ENCODE measurements at regions not wholly inside any gene's neighbourhood (a gene's known extent, or its start where the extent isn't known, plus 50 kb on each side); places are given as distances from the start of the nearest gene placed in this dataset.

GRCh38 chrX:43373032-43373431, 283.1 kb upstream of the MAOA start:
- H3K4ac ChIP-seq (ENCODE audit: low read depth, low read length), result no peak overlapping the region
- H3K4me1 ChIP-seq (ENCODE audit: control insufficient read depth in 1 of 2, insufficient read depth in 2 of 2, low read length in 2 of 2), result no peaks in the 10 kb centered on the region
- H3K23ac ChIP-seq (ENCODE audit: low read length), result no peak overlapping the region
- no peak overlapping the region for H4K12ac ChIP-seq (ENCODE audit: low read depth, low read length)
- H3K27ac ChIP-seq (ENCODE audit: low read depth, low read length), result no peak overlapping the region
- H3K27me3 ChIP-seq (ENCODE audit: insufficient read depth, low read length), result no peaks in the 10 kb centered on the region
- H2BK120ac ChIP-seq (ENCODE audit: insufficient read depth, low read length, poor library complexity), result no peak overlapping the region
- no CpG with 5 or more reads among the region's 3 CpGs for WGBS (ENCODE audit: extremely low coverage, insufficient coverage, insufficient read length)
- H2BK12ac ChIP-seq (ENCODE audit: low read length), result no peak overlapping the region
- H2AK5ac ChIP-seq (ENCODE audit: low read length), result no peak overlapping the region
- no peaks in the 10 kb centered on the region for H3K36me3 ChIP-seq (ENCODE audit: control insufficient read depth in 1 of 2, insufficient read depth in 2 of 2, low read length in 2 of 2)
- H3K4me3 ChIP-seq (ENCODE audit: low read depth, low read length), result no peak overlapping the region
- no peak for DNase-seq
- H3K79me2 ChIP-seq (ENCODE audit: control insufficient read depth, insufficient read depth, low read length, poor library complexity), result no peaks in the 10 kb centered on the region
- H2AFZ ChIP-seq (ENCODE audit: insufficient read depth, low read length, poor library complexity), result no peak overlapping the region
- no peak overlapping the region for H4K8ac ChIP-seq (ENCODE audit: low read depth, low read length)
- H3K9ac ChIP-seq (ENCODE audit: low read length), result no peak overlapping the region
- no peak overlapping the region for H4K91ac ChIP-seq (ENCODE audit: low read depth, low read length)
- no peaks in the 10 kb centered on the region for H3K9me3 ChIP-seq (ENCODE audit: insufficient read depth, low read depth, low read length)
- no peak overlapping the region for H3K4me2 ChIP-seq (ENCODE audit: low read length)
- no peak overlapping the region for H3K18ac ChIP-seq (ENCODE audit: low read length)
- H3K14ac ChIP-seq (ENCODE audit: low read length), result no peak overlapping the region
- no peak overlapping the region for H2BK5ac ChIP-seq (ENCODE audit: low read depth, low read length, poor library complexity)
- H3K79me1 ChIP-seq (ENCODE audit: low read length), result no peaks in the 10 kb centered on the region

GRCh38 chrX:43375136-43375535, 281.0 kb upstream of the MAOA start:
- H2BK12ac ChIP-seq (ENCODE audit: low read length), result no peak overlapping the region
- no peaks in the 10 kb centered on the region for H3K27me3 ChIP-seq (ENCODE audit: insufficient read depth, low read length)

GRCh38 chrX:43380704-43381103, 275.4 kb upstream of the MAOA start:
- Histone ChIP-seq H3K36me3 (ENCODE audit: control insufficient read depth in 1 of 2, insufficient read depth in 2 of 2, low read length in 2 of 2) (no peaks in the 10 kb centered on the region), H3K18ac (ENCODE audit: low read length) (no peak overlapping the region), H4K8ac (ENCODE audit: low read depth, low read length) (no peak overlapping the region), H2AK5ac (ENCODE audit: low read length) (no peak overlapping the region), H3K4me3 (ENCODE audit: low read depth, low read length) (no peak overlapping the region), H2BK5ac (ENCODE audit: low read depth, low read length, poor library complexity) (no peak overlapping the region), H3K23ac (ENCODE audit: low read length) (no peak overlapping the region), H3K79me2 (ENCODE audit: control insufficient read depth, insufficient read depth, low read length, poor library complexity) (no peaks in the 10 kb centered on the region), H3K79me1 (ENCODE audit: low read length) (no peaks in the 10 kb centered on the region), H3K27ac (ENCODE audit: low read depth, low read length) (no peak overlapping the region), H3K4me1 (ENCODE audit: control insufficient read depth in 1 of 2, insufficient read depth in 2 of 2, low read length in 2 of 2) (no peaks in the 10 kb centered on the region), H3K4ac (ENCODE audit: low read depth, low read length) (no peak overlapping the region), H4K12ac (ENCODE audit: low read depth, low read length) (no peak overlapping the region), H2BK12ac (ENCODE audit: low read length) (no peak overlapping the region), H3K9ac (ENCODE audit: low read length) (no peak overlapping the region), H2BK120ac (ENCODE audit: insufficient read depth, low read length, poor library complexity) (no peak overlapping the region), H3K9me3 (ENCODE audit: insufficient read depth, low read depth, low read length) (peaks cover 1% of the 10 kb centered on the region), H3K27me3 (ENCODE audit: insufficient read depth, low read length) (no peaks in the 10 kb centered on the region), H3K14ac (ENCODE audit: low read length) (no peak overlapping the region), H3K4me2 (ENCODE audit: low read length) (no peak overlapping the region), H4K91ac (ENCODE audit: low read depth, low read length) (no peak overlapping the region), H2AFZ (ENCODE audit: insufficient read depth, low read length, poor library complexity) (no peak overlapping the region)
- no CpG with 5 or more reads among the region's 6 CpGs for WGBS (ENCODE audit: extremely low coverage, insufficient coverage, insufficient read length)
- no peak for DNase-seq

More at GRCh38 chrX:43375136-43375535, 281.0 kb upstream of the MAOA start:
- Histone ChIP-seq H2BK120ac (ENCODE audit: insufficient read depth, low read length, poor library complexity) (no peak overlapping the region), H3K27ac (ENCODE audit: low read depth, low read length) (no peak overlapping the region), H4K91ac (ENCODE audit: low read depth, low read length) (no peak overlapping the region), H3K9ac (ENCODE audit: low read length) (no peak overlapping the region), H3K23ac (ENCODE audit: low read length) (no peak overlapping the region), H3K4me2 (ENCODE audit: low read length) (no peak overlapping the region), H3K79me1 (ENCODE audit: low read length) (no peaks in the 10 kb centered on the region), H3K36me3 (ENCODE audit: control insufficient read depth in 1 of 2, insufficient read depth in 2 of 2, low read length in 2 of 2) (no peaks in the 10 kb centered on the region), H3K9me3 (ENCODE audit: insufficient read depth, low read depth, low read length) (no peaks in the 10 kb centered on the region), H4K8ac (ENCODE audit: low read depth, low read length) (no peak overlapping the region), H3K4ac (ENCODE audit: low read depth, low read length) (no peak overlapping the region), H2AFZ (ENCODE audit: insufficient read depth, low read length, poor library complexity) (no peak overlapping the region), H3K79me2 (ENCODE audit: control insufficient read depth, insufficient read depth, low read length, poor library complexity) (no peaks in the 10 kb centered on the region), H3K4me3 (ENCODE audit: low read depth, low read length) (no peak overlapping the region), H3K18ac (ENCODE audit: low read length) (no peak overlapping the region), H2BK5ac (ENCODE audit: low read depth, low read length, poor library complexity) (no peak overlapping the region), H3K14ac (ENCODE audit: low read length) (no peak overlapping the region), H3K4me1 (ENCODE audit: control insufficient read depth in 1 of 2, insufficient read depth in 2 of 2, low read length in 2 of 2) (no peaks in the 10 kb centered on the region), H4K12ac (ENCODE audit: low read depth, low read length) (no peak overlapping the region), H2AK5ac (ENCODE audit: low read length) (no peak overlapping the region)
- WGBS (ENCODE audit: extremely low coverage, insufficient coverage, insufficient read length), result no CpG with 5 or more reads among the region's 3 CpGs
- DNase-seq, result no peak

GRCh38 chrX:43386875-43387274, 269.2 kb upstream of the MAOA start:
- Histone ChIP-seq H3K36me3 (ENCODE audit: control insufficient read depth in 1 of 2, insufficient read depth in 2 of 2, low read length in 2 of 2) (no peaks in the 10 kb centered on the region), H4K8ac (ENCODE audit: low read depth, low read length) (no peak overlapping the region), H3K79me2 (ENCODE audit: control insufficient read depth, insufficient read depth, low read length, poor library complexity) (no peaks in the 10 kb centered on the region), H2AFZ (ENCODE audit: insufficient read depth, low read length, poor library complexity) (no peak overlapping the region), H3K14ac (ENCODE audit: low read length) (no peak overlapping the region), H4K12ac (ENCODE audit: low read depth, low read length) (no peak overlapping the region), H3K4me1 (ENCODE audit: control insufficient read depth in 1 of 2, insufficient read depth in 2 of 2, low read length in 2 of 2) (no peaks in the 10 kb centered on the region), H4K91ac (ENCODE audit: low read depth, low read length) (no peak overlapping the region), H3K9ac (ENCODE audit: low read length) (no peak overlapping the region), H3K4me2 (ENCODE audit: low read length) (no peak overlapping the region), H3K79me1 (ENCODE audit: low read length) (no peaks in the 10 kb centered on the region), H3K4ac (ENCODE audit: low read depth, low read length) (no peak overlapping the region), H3K18ac (ENCODE audit: low read length) (no peak overlapping the region), H3K9me3 (ENCODE audit: insufficient read depth, low read depth, low read length) (no peaks in the 10 kb centered on the region), H3K27ac (ENCODE audit: low read depth, low read length) (no peak overlapping the region), H3K4me3 (ENCODE audit: low read depth, low read length) (no peak overlapping the region), H3K23ac (ENCODE audit: low read length) (no peak overlapping the region), H2BK5ac (ENCODE audit: low read depth, low read length, poor library complexity) (no peak overlapping the region), H3K27me3 (ENCODE audit: insufficient read depth, low read length) (no peaks in the 10 kb centered on the region), H2AK5ac (ENCODE audit: low read length) (no peak overlapping the region), H2BK120ac (ENCODE audit: insufficient read depth, low read length, poor library complexity) (no peak overlapping the region), H2BK12ac (ENCODE audit: low read length) (no peak overlapping the region)
- DNase-seq, result no peak
- no CpG with 5 or more reads among the region's 1 CpG for WGBS (ENCODE audit: extremely low coverage, insufficient coverage, insufficient read length)

Data from trophoblast cell (in vitro differentiated cells and primary cell).